Thyroid gland (tissue), 4 donors: ENCODE measurements at regions not wholly inside any gene's neighbourhood (a gene's known extent, or its start where the extent isn't known, plus 50 kb on each side); places are given as distances from the start of the nearest gene placed in this dataset.

Experiments used
- CTCF ChIP-seq, 6 experiments: fragments of 200-600 bp in 3 of 6; fragments of 450-650 bp in 3 of 6; sonication (generic) in 3 of 6; IDR thresholded peaks; one replicate each; pipeline ENCODE4 v1.5.1; 2016 to 2019; ENCODE audit warnings: antibody characterized with exemption in 6 of 6, mild to moderate bottlenecking in 2 of 6, inconsistent platforms in 1 of 6, moderate library complexity in 1 of 6
- POLR2A ChIP-seq, 2 donors: fragments of 450-650 bp; IDR thresholded peaks; one replicate each; pipeline ENCODE4 v1.6.1; 2017; ENCODE audit warnings: antibody characterized with exemption in 2 of 2, mild to moderate bottlenecking in 2 of 2, moderate library complexity in 1 of 2

DNA sequence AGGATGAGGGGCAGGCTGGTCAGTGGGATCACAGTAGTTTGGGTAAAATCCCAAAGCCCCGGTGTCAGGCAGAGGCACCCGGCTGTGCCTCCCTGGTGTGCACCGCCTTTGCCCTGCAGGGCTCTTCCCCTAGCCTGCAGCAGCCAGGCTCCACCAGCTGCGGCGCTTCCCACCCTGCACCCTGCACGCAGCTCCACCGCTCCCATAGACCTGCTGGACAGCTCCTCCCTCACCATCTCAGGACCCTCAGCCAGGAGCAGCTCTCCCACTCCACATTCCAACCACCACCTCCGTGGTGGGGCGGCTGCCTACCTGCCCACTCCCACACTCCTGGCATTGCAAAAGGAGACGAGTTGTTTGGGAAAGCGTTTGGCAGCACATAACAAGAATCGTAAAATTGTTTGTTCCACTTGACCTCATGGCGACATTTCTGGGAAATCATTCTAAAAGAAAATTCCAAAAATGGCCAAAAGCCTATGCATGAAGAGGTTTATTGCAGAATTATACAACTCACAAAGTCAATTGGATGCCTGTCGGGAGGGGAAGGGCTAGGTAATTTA is 287.4 kb upstream of the HDAC4 start:
- TF ChIP-seq POLR2A (IDR thresholded peaks at IDR 0.05): no peak
- peak in 1 of 6 experiments; percentile 12 for TF ChIP-seq CTCF (IDR thresholded peaks at IDR 0.05)
